H1 (cell line): ENCODE measurements at regions not wholly inside any gene's neighbourhood (a gene's known extent, or its start where the extent isn't known, plus 50 kb on each side); places are given as distances from the start of the nearest gene placed in this dataset.

ENCODE experiments used
- CTCF ChIA-PET: fragments of 300-600 bp; sonication (Branson Sonifier 250); formaldehyde crosslinking; loops from one replicate; lab custom pipeline; 2021; ENCODE audit not compliant: partially characterized antibody; lab: Charles Lee
- POLR2A ChIA-PET: fragments of 300-600 bp; sonication (Branson Sonifier 250); formaldehyde crosslinking; loops from one replicate; lab custom pipeline; 2021; ENCODE audit warnings: inconsistent platforms; ENCODE audit not compliant: partially characterized antibody; lab: Charles Lee
- DNase-seq, 2 experiments: peaks; one replicate each; pipeline versions ENCODE4 v3.0.0 to v3.0.0-alpha.2; 2010 to 2022; ENCODE audit warnings: low spot score in 2 of 2, low read depth in 1 of 2, mixed read lengths in 1 of 2
- FAIRE-seq: peaks from 2 replicates; lab custom pipeline; 2011; peaks lifted over from hg19 to GRCh38; lab: Jason Lieb, UNC
- H2AFZ ChIP-seq: 2 replicates; pipeline ENCODE4 v1.8.1; 2012; ENCODE audit warnings: low read length, inconsistent platforms
- H2AK5ac ChIP-seq: 2 replicates; pipeline ENCODE4 v1.6.1; 2013; ENCODE audit warnings: low read depth, low read length
- H2BK120ac ChIP-seq: replicated peaks from 2 replicates; pipeline ENCODE3; 2013; ENCODE audit warnings: low read depth, low read length, inconsistent platforms
- H2BK12ac ChIP-seq: 2 replicates; pipeline ENCODE4 v1.6.1; 2013; ENCODE audit warnings: low read depth, low read length
- H2BK15ac ChIP-seq: 2 replicates; pipeline ENCODE4 v1.6.1; 2013; ENCODE audit warnings: low read length
- H2BK20ac ChIP-seq: 2 replicates; pipeline ENCODE4 v1.6.1; 2013; ENCODE audit warnings: low read length
- H2BK5ac ChIP-seq: 2 replicates; pipeline ENCODE4 v1.6.1; 2013; ENCODE audit warnings: low read depth, low read length
- H3K14ac ChIP-seq: 2 replicates; pipeline ENCODE4 v1.6.1; 2013; ENCODE audit warnings: inconsistent platforms; ENCODE audit not compliant: insufficient read length
- H3K18ac ChIP-seq: 2 replicates; pipeline ENCODE4 v1.6.1; 2013; ENCODE audit warnings: low read length; ENCODE audit errors: extremely low read depth
- H3K23ac ChIP-seq: 2 replicates; pipeline ENCODE4 v1.6.1; 2013; ENCODE audit warnings: inconsistent platforms; ENCODE audit not compliant: insufficient read length
- H3K23me2 ChIP-seq: 2 replicates; pipeline ENCODE4 v1.6.1; 2013; ENCODE audit warnings: low read depth, low read length
- H3K27ac ChIP-seq: 2 replicates; pipeline ENCODE4 v1.6.1; 2011; ENCODE audit warnings: low read depth, low read length, inconsistent platforms
- H3K27me3 ChIP-seq, 4 experiments: replicated peaks in 1 of 4; 1 replicate in 1 of 4; 2 replicates in 3 of 4; pipeline versions ENCODE4 v1.6.1 to v1.8.1; 2011 to 2013; ENCODE audit warnings: low read length in 3 of 4, mild to moderate bottlenecking in 3 of 4, inconsistent platforms in 2 of 4, mixed read lengths in 2 of 4, moderate library complexity in 1 of 4; ENCODE audit not compliant: control insufficient read depth in 3 of 4, insufficient read depth in 3 of 4; ENCODE audit errors: extremely low read depth in 1 of 4
- H3K36me3 ChIP-seq, 4 experiments: 2 replicates each; pipeline versions ENCODE4 v1.6.1 to v1.8.1; 2011 to 2013; ENCODE audit warnings: mild to moderate bottlenecking in 4 of 4, low read length in 3 of 4, moderate library complexity in 2 of 4, control low read depth in 1 of 4, inconsistent platforms in 1 of 4; ENCODE audit not compliant: insufficient read depth in 4 of 4, control insufficient read depth in 2 of 4
- H3K4ac ChIP-seq: replicated peaks from 2 replicates; pipeline ENCODE3; 2013; ENCODE audit warnings: low read length, low read depth, mixed read lengths, inconsistent platforms; ENCODE audit not compliant: insufficient read length
- H3K4me1 ChIP-seq, 4 experiments: replicated peaks in 1 of 4; 1 replicate in 1 of 4; 2 replicates in 3 of 4; pipeline versions ENCODE4 v1.6.1 to v1.8.1; 2011 to 2013; ENCODE audit warnings: low read length in 3 of 4, inconsistent platforms in 2 of 4, mixed read lengths in 1 of 4; ENCODE audit not compliant: insufficient read depth in 4 of 4, control insufficient read depth in 3 of 4
- H3K4me2 ChIP-seq, 2 experiments: 2 replicates each; pipeline versions ENCODE4 v1.6.1 to v1.8.1; 2011 to 2013; ENCODE audit warnings: low read depth in 2 of 2, low read length in 2 of 2, control low read depth in 1 of 2, inconsistent platforms in 1 of 2, mild to moderate bottlenecking in 1 of 2; ENCODE audit not compliant: insufficient read depth in 1 of 2
- H3K4me3 ChIP-seq, 4 experiments: fragments of 200-600, 300-600 bp in 1 of 4; sonication (generic), shearing (Covaris generic), sonication (Bioruptor Twin) in 1 of 4; 2 replicates each; pipeline versions ENCODE4 v1.5.1 to v1.8.1; 2011 to 2016; ENCODE audit warnings: low read length in 4 of 4, low read depth in 3 of 4, control low read depth in 2 of 4, inconsistent platforms in 2 of 4, mild to moderate bottlenecking in 2 of 4, mixed read lengths in 1 of 4, moderate library complexity in 1 of 4; ENCODE audit not compliant: insufficient read depth in 2 of 4; ENCODE audit errors: extremely low read depth in 1 of 4
- H3K56ac ChIP-seq: replicated peaks from 2 replicates; pipeline ENCODE3; 2013; ENCODE audit warnings: low read depth, mild to moderate bottlenecking, mixed read lengths, low read length, inconsistent platforms; ENCODE audit not compliant: insufficient read length
- H3K79me1 ChIP-seq: 2 replicates; pipeline ENCODE4 v1.6.1; 2013; ENCODE audit warnings: low read depth, low read length, control low read depth
- H3K79me2 ChIP-seq, 2 experiments: 2 replicates each; pipeline versions ENCODE4 v1.6.1 to v1.8.1; 2012 to 2013; ENCODE audit warnings: low read length in 2 of 2, mild to moderate bottlenecking in 2 of 2, inconsistent platforms in 1 of 2; ENCODE audit not compliant: insufficient read depth in 2 of 2, control insufficient read depth in 1 of 2
- H3K9ac ChIP-seq, 4 experiments: replicated peaks in 1 of 4; 1 replicate in 1 of 4; 2 replicates in 3 of 4; pipeline versions ENCODE4 v1.6.1 to v1.8.1; 2011 to 2013; ENCODE audit warnings: low read depth in 3 of 4, low read length in 3 of 4, control low read depth in 2 of 4, mild to moderate bottlenecking in 2 of 4, moderate library complexity in 2 of 4, inconsistent platforms in 1 of 4; ENCODE audit errors: extremely low read depth in 1 of 4
- H3K9me3 ChIP-seq, 2 experiments: 2 replicates each; pipeline versions ENCODE4 v1.6.1 to v1.8.1; 2012 to 2013; ENCODE audit warnings: mild to moderate bottlenecking in 2 of 2, moderate library complexity in 2 of 2, control low read depth in 1 of 2, inconsistent platforms in 1 of 2, low read depth in 1 of 2, low read length in 1 of 2, mixed read lengths in 1 of 2; ENCODE audit not compliant: insufficient read depth in 2 of 2
- H4K20me1 ChIP-seq, 2 experiments: replicated peaks in 1 of 2; 2 replicates each; pipeline versions ENCODE3 to v1.8.1; 2011 to 2013; ENCODE audit warnings: inconsistent platforms in 2 of 2, low read length in 2 of 2, mild to moderate bottlenecking in 1 of 2; ENCODE audit not compliant: insufficient read depth in 2 of 2, control insufficient read depth in 1 of 2
- H4K5ac ChIP-seq: 2 replicates; pipeline ENCODE4 v1.6.1; 2013; ENCODE audit warnings: low read length, low read depth, mixed read lengths, inconsistent platforms; ENCODE audit not compliant: insufficient read length
- H4K8ac ChIP-seq: 2 replicates; pipeline ENCODE4 v1.8.0; 2013; ENCODE audit warnings: mild to moderate bottlenecking, moderate library complexity, low read length, inconsistent platforms; ENCODE audit not compliant: insufficient read depth; ENCODE audit errors: extremely low read depth
- H4K91ac ChIP-seq: replicated peaks from 2 replicates; pipeline ENCODE3; 2013; ENCODE audit warnings: low read length, mixed read lengths, inconsistent platforms; ENCODE audit not compliant: insufficient read length
- CBX8 ChIP-seq: fragments of 300-800, 300-1000 bp; sonication (generic); IDR thresholded peaks from 2 replicates; pipeline ENCODE4 v1.7.1; 2016; ENCODE audit warnings: low read depth, low read length, borderline replicate concordance
- CHD1 ChIP-seq: IDR thresholded peaks from 2 replicates; pipeline ENCODE4 v1.6.1; 2012; ENCODE audit warnings: low read depth, low read length, improper control_type of control experiment
- EGR1 ChIP-seq: IDR thresholded peaks from 2 replicates; pipeline ENCODE4 v1.6.1; 2011; ENCODE audit warnings: low read depth, low read length, borderline replicate concordance
- KDM1A ChIP-seq: fragments of 200-600, 300-600 bp; sonication (generic); IDR thresholded peaks from 2 replicates; pipeline ENCODE4 v1.7.1; 2016; ENCODE audit warnings: mild to moderate bottlenecking, low read length, borderline replicate concordance
- POLR2A ChIP-seq, 2 experiments: IDR thresholded peaks; 1 replicate in 1 of 2; 2 replicates in 1 of 2; pipeline ENCODE4 v1.6.1; 2011; ENCODE audit warnings: low read depth in 2 of 2, low read length in 2 of 2, mild to moderate bottlenecking in 2 of 2; ENCODE audit errors: control extremely low read depth in 1 of 2
- RBBP5 ChIP-seq: IDR thresholded peaks from 2 replicates; pipeline ENCODE4 v1.7.1; 2012; ENCODE audit warnings: low read depth, mild to moderate bottlenecking, inconsistent platforms, low read length, moderate library complexity, borderline replicate concordance
- SAP30 ChIP-seq: fragments of 300-600 bp; sonication (generic); IDR thresholded peaks from 2 replicates; pipeline ENCODE4 v1.7.1; 2012; ENCODE audit warnings: low read length, moderate library complexity, mild to moderate bottlenecking, inconsistent platforms; ENCODE audit not compliant: insufficient read depth, insufficient replicate concordance
- TCF12 ChIP-seq: IDR thresholded peaks from 2 replicates; pipeline ENCODE4 v1.6.1; 2011; ENCODE audit warnings: low read depth, mild to moderate bottlenecking, low read length
- TEAD4 ChIP-seq: IDR thresholded peaks from 2 replicates; pipeline ENCODE4 v1.6.1; 2012; ENCODE audit warnings: low read depth, low read length, inconsistent platforms, mixed read lengths
- WGBS, 2 experiments: shearing (Covaris generic) in 1 of 2; methylation state at CpG; one replicate each; pipeline versions ENCODE4 v1.1.6 to v1.1.7; 2013 to 2015; ENCODE audit warnings: low lambda C conversion rate in 2 of 2, mixed read lengths in 2 of 2, inconsistent platforms in 1 of 2, low coverage in 1 of 2, missing lambda C conversion rate in 1 of 2; ENCODE audit not compliant: insufficient replicate concordance in 2 of 2, insufficient coverage in 1 of 2, insufficient read length in 1 of 2; ENCODE audit errors: extremely low coverage in 1 of 2, missing lambda C conversion rate in 1 of 2; 5-methylcytosine and 5-hydroxymethylcytosine counted together

- no peak for TF ChIP-seq TCF12
These were observed 505.4 kb upstream of the AGA start (continued) for GRCh38 chr4:177947607-177948006.

GRCh38 chr4:177948853-177949252 is 506.6 kb upstream of the AGA start:
- Histone ChIP-seq H2BK120ac (no peak overlapping the region), H4K5ac (no peak overlapping the region), H4K91ac (no peak overlapping the region), H4K20me1 (no peaks in the 10 kb centered on the region), H3K23me2 (no peaks in the 10 kb centered on the region), H3K4me3 (no peak overlapping the region), H3K36me3 (no peaks in the 10 kb centered on the region), H3K79me2 (no peaks in the 10 kb centered on the region), H2AK5ac (no peak overlapping the region), H3K9ac (no peak overlapping the region), H3K79me1 (no peaks in the 10 kb centered on the region), H3K56ac (no peak overlapping the region), H2BK15ac (no peak overlapping the region), H2BK5ac (no peak overlapping the region), H3K4me1 (peaks cover 0 to 3% (median 0%) of the 10 kb centered on the region in 4 experiments; a peak in 1 of 7 replicates), H2AFZ (no peak overlapping the region), H3K27me3 (no peaks in the 10 kb centered on the region), H4K8ac (no peak overlapping the region), H3K14ac (no peak overlapping the region), H3K18ac (no peak overlapping the region), H3K4me2 (no peak overlapping the region), H3K9me3 (no peaks in the 10 kb centered on the region), H3K27ac (no peak overlapping the region), H2BK20ac (no peak overlapping the region), H3K23ac (no peak overlapping the region), H3K4ac (no peak overlapping the region), H2BK12ac (no peak overlapping the region)
- FAIRE-seq (no peak), DNase-seq (no peak)
- WGBS, 2 experiments: 99% methylated on average over 4 of the region's 4 CpGs; no CpG with 5 or more reads in 1 of the 2 experiments
- CTCF ChIA-PET: no interaction called here
- POLR2A ChIA-PET: no interaction called here
- no peak for TF ChIP-seq RBBP5
- TF ChIP-seq KDM1A: no peak
- no peak for TF ChIP-seq TEAD4
- no peak for TF ChIP-seq CBX8
- TF ChIP-seq SAP30: no peak
- no peak for TF ChIP-seq CHD1
- no peak for TF ChIP-seq EGR1
- no peak for TF ChIP-seq POLR2A (IDR thresholded peaks at IDR 0.05; ENCODE audit: control extremely low read depth in 1 of 2, low read depth in 2 of 2, low read length in 2 of 2)
